CD4-positive, alpha-beta T cell (primary cell): ENCODE measurements at regions not wholly inside any gene's neighbourhood (a gene's known extent, or its start where the extent isn't known, plus 50 kb on each side); places are given as distances from the start of the nearest gene placed in this dataset.

Source experiments
- ATAC-seq: fragments of 200-7000 bp; cut with Tn5 transposase; one replicate; pipeline ENCODE4 v1.10.0; 2022; ENCODE audit warnings: mild to moderate bottlenecking; ENCODE audit not compliant: poor library complexity
- CTCF ChIA-PET: fragments of 350-600 bp; sonication (Branson Sonifier 250); formaldehyde crosslinking; loops from one replicate; lab custom pipeline; 2021; ENCODE audit warnings: antibody characterized with exemption, inconsistent platforms; lab: Charles Lee
- POLR2A ChIA-PET: fragments of 350-600 bp; sonication (Branson Sonifier 250); formaldehyde crosslinking; loops from one replicate; lab custom pipeline; 2021; ENCODE audit warnings: antibody characterized with exemption, inconsistent platforms; lab: Charles Lee
- DNase-seq, 14 experiments: peaks; one replicate each; pipeline ENCODE4 v3.0.0-alpha.2; 2013 to 2020; ENCODE audit warnings: mixed read lengths in 2 of 14
- H3K27ac ChIP-seq, 2 donors: one replicate each; pipeline versions ENCODE4 v1.5.1 to v1.7.0; 2013; ENCODE audit warnings: low read length in 2 of 2, low read depth in 1 of 2, mild to moderate bottlenecking in 1 of 2
- H3K27me3 ChIP-seq, 2 experiments: 1 replicate in 1 of 2; 2 replicates in 1 of 2; pipeline versions ENCODE4 v1.6.1 to v1.7.0; 2013; ENCODE audit warnings: low read length in 2 of 2, control low read depth in 1 of 2, mild to moderate bottlenecking in 1 of 2, moderate library complexity in 1 of 2; ENCODE audit not compliant: insufficient read depth in 2 of 2, control insufficient read depth in 1 of 2
- H3K36me3 ChIP-seq: one replicate; pipeline ENCODE4 v1.6.1; 2013; ENCODE audit warnings: low read length, control low read depth; ENCODE audit not compliant: insufficient read depth
- H3K4me1 ChIP-seq: one replicate; pipeline ENCODE4 v1.6.1; 2013; ENCODE audit warnings: low read length, control low read depth; ENCODE audit not compliant: insufficient read depth
- H3K4me3 ChIP-seq: one replicate; pipeline ENCODE4 v1.5.1; 2013; ENCODE audit warnings: mild to moderate bottlenecking, low read length, moderate library complexity
- H3K9me3 ChIP-seq, 2 experiments: 1 replicate in 1 of 2; 2 replicates in 1 of 2; pipeline versions ENCODE4 v1.6.1 to v1.7.0; 2013; ENCODE audit warnings: low read length in 2 of 2, mild to moderate bottlenecking in 2 of 2, control low read depth in 1 of 2, moderate library complexity in 1 of 2; ENCODE audit not compliant: control insufficient read depth in 1 of 2, insufficient read depth in 1 of 2
- H3K27ac Mint-ChIP-seq: one replicate; pipeline ENCODE4 v1.8.0; 2020; ENCODE audit warnings: mixed read lengths
- H3K27me3 Mint-ChIP-seq: one replicate; pipeline ENCODE4 v1.8.0; 2021; ENCODE audit warnings: mixed read lengths
- H3K36me3 Mint-ChIP-seq: one replicate; pipeline ENCODE4 v1.8.0; 2021; ENCODE audit warnings: low read depth, mixed read lengths
- H3K4me1 Mint-ChIP-seq: one replicate; pipeline ENCODE4 v1.8.0; 2021; ENCODE audit warnings: low read depth, mixed read lengths
- H3K4me3 Mint-ChIP-seq: one replicate; pipeline ENCODE4 v1.8.0; 2020; ENCODE audit warnings: mild to moderate bottlenecking, mixed read lengths
- H3K9me3 Mint-ChIP-seq: one replicate; pipeline ENCODE4 v1.8.0; 2020; ENCODE audit warnings: mixed read lengths
- CTCF ChIP-seq: fragments of 200-600 bp; IDR thresholded peaks from one replicate; pipeline ENCODE4 v1.8.0; 2022; ENCODE audit warnings: antibody characterized with exemption, mild to moderate bottlenecking
- intact Hi-C, 2 experiments: fragments of 100-400 bp; cut with DNase I in 1 of 2; cut with micrococcal nuclease in 1 of 2; formaldehyde crosslinking; loops; one replicate each; pipeline versions ENCODE4 v1.15.1 to v1.9.0; 2023 to 2025; cut with DNase I, micrococcal nuclease

- H3K4me1 Mint-ChIP-seq: no peaks in the 10 kb centered on the region
- no peak overlapping the region for H3K4me3 Mint-ChIP-seq
- no peak for DNase-seq
Measured at GRCh38 chr21:20852866-20853265, 145.3 kb upstream of the NCAM2 start.

GRCh38 chr21:20856926-20857325 lies 141.3 kb upstream of the NCAM2 start:
- Mint-ChIP-seq H3K4me1 (no peaks in the 10 kb centered on the region), H3K36me3 (no peaks in the 10 kb centered on the region), H3K27ac (no peak overlapping the region), H3K27me3 (no peaks in the 10 kb centered on the region), H3K9me3 (peaks cover 3% of the 10 kb centered on the region), H3K4me3 (no peak overlapping the region)
- H3K4me1 ChIP-seq: no peaks in the 10 kb centered on the region
- intact Hi-C loops: no loop called here
- ChIA-PET CTCF (no interaction called here), POLR2A (no interaction called here)
- no peak overlapping the region for H3K27ac ChIP-seq
- H3K36me3 ChIP-seq: no peaks in the 10 kb centered on the region
- DNase-seq (no peak), ATAC-seq (no peak)
- no peak overlapping the region for H3K4me3 ChIP-seq
- peaks cover 0 to 4% of the 10 kb centered on the region in 2 experiments for H3K9me3 ChIP-seq
- no peak for TF ChIP-seq CTCF
- no peaks in the 10 kb centered on the region for H3K27me3 ChIP-seq

More at GRCh38 chr21:20852866-20853265, 145.3 kb upstream of the NCAM2 start:
- H3K36me3 ChIP-seq: no peaks in the 10 kb centered on the region
- Mint-ChIP-seq H3K27me3 (no peaks in the 10 kb centered on the region), H3K36me3 (no peaks in the 10 kb centered on the region), H3K27ac (no peak overlapping the region), H3K9me3 (no peaks in the 10 kb centered on the region)
- ChIA-PET POLR2A (no interaction called here), CTCF (no interaction called here)
- peaks cover 0 to 4% of the 10 kb centered on the region in 2 experiments for H3K9me3 ChIP-seq
- H3K4me3 ChIP-seq: no peak overlapping the region
- intact Hi-C loops: no loop called here
- no peak for ATAC-seq
- TF ChIP-seq CTCF: no peak
- H3K27ac ChIP-seq: no peak overlapping the region
- H3K27me3 ChIP-seq: no peaks in the 10 kb centered on the region
- no peaks in the 10 kb centered on the region for H3K4me1 ChIP-seq

- H3K27me3 Mint-ChIP-seq: no peaks in the 10 kb centered on the region
- H3K27ac Mint-ChIP-seq: no peak overlapping the region
- H3K36me3 ChIP-seq: no peaks in the 10 kb centered on the region
- no peaks in the 10 kb centered on the region for H3K36me3 Mint-ChIP-seq
- no peak overlapping the region for H3K4me3 Mint-ChIP-seq
- H3K27ac ChIP-seq: no peak overlapping the region
- no peak for DNase-seq
- H3K9me3 Mint-ChIP-seq: peaks cover 2% of the 10 kb centered on the region
- H3K4me1 ChIP-seq: no peaks in the 10 kb centered on the region
- CTCF ChIA-PET: no interaction called here
- no peak for ATAC-seq
- intact Hi-C loops: no loop called here
- H3K4me1 Mint-ChIP-seq: no peaks in the 10 kb centered on the region
- no peak for TF ChIP-seq CTCF
- POLR2A ChIA-PET: no interaction called here
- no peak overlapping the region for H3K4me3 ChIP-seq
- H3K9me3 ChIP-seq: no peaks in the 10 kb centered on the region
- no peaks in the 10 kb centered on the region for H3K27me3 ChIP-seq
Measured at GRCh38 chr21:20874202-20874601, 124.0 kb upstream of the NCAM2 start.
